H1 (cell line): ENCODE measurements at regions not wholly inside any gene's neighbourhood (a gene's known extent, or its start where the extent isn't known, plus 50 kb on each side); places are given as distances from the start of the nearest gene placed in this dataset.

Source experiments
- CHD2 ChIP-seq: IDR thresholded peaks from 2 replicates; pipeline ENCODE4 v1.6.1; 2012; ENCODE audit warnings: low read length, improper control_type of control experiment
- CHD7 ChIP-seq: fragments of 300-600 bp; sonication (generic); IDR thresholded peaks from 2 replicates; pipeline ENCODE4 v1.7.1; 2012; ENCODE audit warnings: low read length, moderate library complexity, mild to moderate bottlenecking, inconsistent platforms; ENCODE audit not compliant: insufficient replicate concordance
- CREB1 ChIP-seq: IDR thresholded peaks from 2 replicates; pipeline ENCODE4 v1.6.1; 2012; ENCODE audit warnings: inconsistent platforms
- GABPA ChIP-seq: IDR thresholded peaks from 2 replicates; pipeline ENCODE4 v1.6.1; 2011; ENCODE audit warnings: mild to moderate bottlenecking, low read length, moderate library complexity, borderline replicate concordance; ENCODE audit not compliant: insufficient read depth
- RXRA ChIP-seq: IDR thresholded peaks from 2 replicates; pipeline ENCODE4 v1.6.1; 2011; ENCODE audit warnings: low read depth, mild to moderate bottlenecking, low read length, moderate library complexity; ENCODE audit not compliant: insufficient read depth

GRCh38 chr9:118271936-118272335, 567.7 kb downstream of the TLR4 start (continued):
- TF ChIP-seq CHD7 (no peak), GABPA (no peak), RXRA (no peak), CREB1 (no peak), CHD2 (no peak)
